ENCODE measurements at regions not wholly inside any gene's neighbourhood (a gene's known extent, or its start where the extent isn't known, plus 50 kb on each side); places are given as distances from the start of the nearest gene placed in this dataset.
"Not testable (repeated sequence)": the region's sequence is repeated elsewhere in the genome, so short reads cannot be mapped to it uniquely, and the experiment has no call there.

DNA sequence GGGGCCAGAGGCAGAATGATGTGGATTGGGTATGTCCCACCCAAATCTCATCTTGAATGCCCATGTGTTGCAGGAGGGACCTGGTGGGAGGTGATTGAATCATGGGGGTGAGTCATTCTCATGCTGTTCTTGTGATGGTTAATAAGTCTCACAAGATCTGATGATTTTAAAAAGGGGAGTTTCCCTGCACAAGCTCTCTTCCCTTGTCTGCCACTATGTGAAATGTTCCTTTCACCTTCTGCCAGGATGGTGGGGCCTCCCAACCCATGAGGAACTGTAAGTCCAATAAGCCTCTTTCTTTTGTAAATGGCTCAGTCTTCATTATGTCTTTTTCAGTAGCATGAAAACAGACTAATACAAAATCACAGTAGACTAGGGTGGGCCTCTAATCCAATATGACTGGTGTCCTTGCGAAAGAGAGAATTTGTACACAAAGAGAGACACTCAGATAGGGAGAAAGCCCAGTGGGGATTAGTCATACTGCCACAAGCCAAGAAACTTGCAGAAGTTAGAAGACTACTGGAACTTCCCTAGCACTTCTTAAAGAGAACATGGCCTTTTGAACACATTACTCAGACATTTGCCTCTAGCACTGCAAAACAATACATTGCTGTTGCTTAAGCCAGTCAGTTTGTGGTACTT lies 68.4 kb downstream of the ANXA1 start:
- DNase-seq = peak; percentile 39

DNA sequence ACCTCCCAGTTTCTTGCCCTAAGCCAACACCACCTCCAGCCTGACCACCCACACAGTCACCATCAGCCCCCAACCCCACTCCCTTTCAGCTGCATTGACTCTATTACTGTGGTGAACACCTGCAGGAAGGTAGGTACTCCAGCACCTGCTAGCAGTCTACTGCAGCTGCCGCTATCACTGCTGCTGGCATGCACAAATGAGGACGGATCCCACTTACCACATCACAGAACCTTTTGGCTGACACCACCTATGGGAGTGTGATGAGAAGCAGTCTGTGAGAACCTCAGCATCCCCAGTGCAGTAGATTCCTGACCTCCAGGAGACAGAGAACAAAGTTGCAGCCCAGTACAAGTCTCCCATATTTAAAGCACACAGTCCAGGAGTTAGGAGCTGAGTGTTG lies 71.9 kb downstream of the ANXA1 start:
- DNase-seq = no peak

DNA sequence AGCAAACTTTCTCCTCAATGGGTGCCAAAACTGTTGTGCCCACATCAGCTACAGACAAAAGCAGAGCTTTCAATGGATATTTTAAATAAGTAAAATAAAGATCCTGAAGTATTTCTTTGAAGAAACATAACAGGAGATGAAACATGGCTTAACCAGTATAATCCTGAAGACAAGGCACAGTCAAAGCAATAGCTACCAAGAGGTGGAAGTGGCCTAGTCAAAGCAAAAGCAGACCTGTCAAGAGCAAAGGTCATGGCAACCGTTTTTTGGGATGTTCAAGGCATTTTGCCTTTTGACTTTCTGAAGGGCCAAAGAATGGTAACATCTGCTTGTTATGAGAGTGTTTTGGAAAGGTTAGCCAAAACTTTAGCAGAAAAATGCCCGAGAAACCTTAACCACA lies 77.9 kb downstream of the ANXA1 start:
- no peak for DNase-seq

DNA sequence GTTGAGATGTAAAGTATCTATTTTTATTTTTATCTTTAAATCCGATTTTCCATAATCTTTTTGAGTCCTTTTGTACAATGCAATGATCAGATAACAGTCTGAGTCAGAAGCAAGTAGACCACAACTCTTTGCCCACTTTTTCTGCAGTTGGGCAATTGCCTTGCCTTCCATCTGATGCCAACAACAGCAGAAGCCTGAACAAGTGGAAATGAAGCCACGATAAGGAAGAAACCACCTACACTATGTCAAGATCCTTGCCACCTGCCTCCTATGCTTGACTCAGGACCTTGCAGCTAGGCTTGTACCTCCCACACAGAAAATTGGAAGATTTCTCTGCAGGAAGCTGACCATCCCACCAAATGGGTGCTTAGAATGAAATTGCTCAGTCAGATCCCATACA lies 78.6 kb downstream of the ANXA1 start:
- peak; percentile 73 for DNase-seq

DNA sequence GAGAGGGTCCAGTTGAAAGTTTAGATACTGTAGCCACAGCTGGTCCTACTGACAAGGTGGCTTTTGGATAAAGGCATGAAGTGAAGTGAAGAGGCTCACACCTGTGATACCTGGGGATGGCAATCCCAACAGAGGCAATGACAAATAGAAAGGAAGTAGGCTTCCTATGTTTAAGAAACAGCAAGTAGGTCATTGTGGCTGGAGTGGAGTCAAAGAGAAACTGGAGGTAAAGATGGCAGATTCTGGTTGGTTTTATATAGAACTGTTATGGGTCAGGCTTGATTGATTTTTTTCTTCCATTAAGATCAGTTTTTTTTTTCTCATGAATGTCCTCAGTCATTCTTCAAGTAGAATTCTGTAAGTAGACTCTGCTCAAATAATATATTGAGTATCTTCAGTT lies 79.5 kb downstream of the ANXA1 start:
- no peak for DNase-seq

DNA sequence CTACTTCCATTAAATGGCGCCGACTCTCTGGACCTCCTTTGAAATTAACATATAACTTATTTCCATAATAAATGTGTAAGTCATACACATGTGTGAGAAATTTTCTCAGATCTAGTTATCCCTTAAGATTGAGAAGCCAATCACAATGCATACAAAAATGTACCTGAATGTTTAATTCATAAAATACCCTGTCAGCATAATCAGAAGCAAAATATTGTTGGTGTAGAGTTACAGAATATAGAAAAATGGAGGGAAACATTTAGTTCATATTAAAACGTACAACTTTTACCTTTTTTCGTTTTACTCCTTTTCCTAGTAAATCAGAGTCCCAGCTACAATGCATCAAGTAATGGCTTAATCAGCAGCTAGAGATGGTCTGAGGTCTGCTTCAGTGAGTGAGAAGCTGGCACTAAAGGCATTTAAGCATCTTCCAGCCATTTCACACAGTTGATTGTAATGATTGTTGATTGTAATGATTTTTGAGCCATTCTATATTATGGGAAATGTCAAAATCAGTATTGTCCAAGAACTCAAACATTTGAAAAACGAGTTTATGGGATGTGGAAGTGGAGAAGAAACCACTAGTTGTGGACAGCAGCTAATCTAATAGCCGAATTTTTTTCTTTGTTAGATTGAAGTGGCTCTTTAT lies 81.8 kb downstream of the ANXA1 start:
- no peak for DNase-seq

DNA sequence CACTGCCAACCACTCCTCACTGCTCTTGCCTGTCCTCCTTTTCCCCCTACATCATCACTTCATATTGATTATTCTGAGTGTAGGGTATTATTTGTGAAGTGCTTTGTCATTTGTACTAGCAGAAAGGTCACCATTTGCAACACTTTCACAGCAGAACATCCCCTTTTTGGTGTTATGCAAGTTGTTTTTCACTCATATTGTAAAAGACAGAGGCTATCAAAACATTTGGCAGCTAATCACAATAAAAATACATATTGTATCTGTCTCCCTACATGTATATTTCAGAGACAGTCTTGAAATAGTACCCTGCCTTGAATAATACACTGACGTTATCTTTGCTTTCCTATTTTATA lies 82.3 kb downstream of the ANXA1 start:
- DNase-seq = peak; percentile 4

DNA sequence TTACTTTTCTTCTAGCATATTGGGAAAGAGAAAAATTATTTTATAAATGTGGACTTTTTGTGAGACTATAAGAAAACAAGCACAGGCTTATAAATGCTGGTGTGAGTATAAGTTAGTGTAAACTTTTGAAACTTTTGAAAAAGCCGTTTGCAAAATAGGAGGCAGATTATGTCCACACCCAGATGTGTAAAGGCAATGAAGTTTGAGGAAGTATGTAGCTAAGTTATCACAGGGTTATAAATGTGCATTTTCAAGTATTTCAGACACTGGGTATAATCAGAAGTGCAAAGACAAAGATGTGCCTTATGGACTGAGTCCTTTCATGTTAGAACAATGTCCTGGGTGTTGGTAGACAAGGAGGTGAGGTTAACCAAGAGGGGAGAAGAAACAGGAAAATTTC lies 85.5 kb downstream of the ANXA1 start:
- peak; percentile 61 for DNase-seq

DNA sequence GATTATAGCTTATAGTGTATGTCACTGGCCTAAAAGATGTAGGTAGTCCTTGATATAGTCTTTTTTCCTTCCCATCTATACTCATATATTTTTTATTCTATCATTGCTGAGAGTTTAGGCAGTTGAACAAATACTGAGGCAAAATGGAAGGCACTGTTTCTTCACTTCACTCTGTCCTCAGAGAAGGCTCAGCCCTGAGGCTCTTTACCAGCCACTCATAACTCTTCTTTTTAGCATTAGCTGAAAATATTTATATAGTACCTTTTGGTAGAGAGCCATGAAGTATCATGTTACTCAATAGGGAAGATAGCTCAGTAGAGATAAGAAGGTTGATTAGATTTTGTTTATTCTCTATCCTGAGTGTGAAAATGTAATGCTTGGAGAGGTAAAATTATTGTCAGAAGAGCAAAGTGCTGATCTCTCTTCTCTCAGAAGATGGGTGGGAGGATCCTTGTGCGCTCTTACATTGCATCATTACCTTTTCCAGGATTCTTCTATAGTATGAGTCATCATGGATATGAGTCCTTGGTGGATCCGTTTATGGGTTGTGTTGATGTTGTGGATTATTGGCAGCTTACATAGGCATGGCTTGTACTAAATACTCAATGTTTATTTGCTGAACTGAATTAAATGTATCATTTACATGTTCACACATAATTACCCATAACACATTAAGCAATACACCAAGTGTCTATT lies 88.1 kb downstream of the ANXA1 start:
- no peak for DNase-seq

DNA sequence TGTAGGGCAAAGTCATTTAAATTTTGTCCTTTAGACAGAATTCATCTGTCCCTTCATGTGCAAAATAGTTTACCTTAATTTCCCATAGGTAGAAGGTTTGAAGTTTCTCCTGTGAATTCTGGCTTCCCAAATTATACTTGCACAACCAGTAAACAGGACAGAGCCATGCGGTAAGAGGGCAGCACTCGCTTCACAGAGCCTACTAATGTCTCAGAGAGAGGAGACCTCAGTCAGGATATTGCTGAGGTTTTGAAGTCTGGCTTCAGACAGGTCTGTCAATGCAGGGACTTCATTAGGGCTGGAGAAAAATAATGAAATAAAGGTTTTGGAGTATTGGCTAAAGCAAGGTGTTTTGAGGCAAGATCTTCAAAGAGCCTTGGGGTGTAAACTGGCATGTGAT lies 91.4 kb downstream of the ANXA1 start:
- DNase-seq = no peak

DNA sequence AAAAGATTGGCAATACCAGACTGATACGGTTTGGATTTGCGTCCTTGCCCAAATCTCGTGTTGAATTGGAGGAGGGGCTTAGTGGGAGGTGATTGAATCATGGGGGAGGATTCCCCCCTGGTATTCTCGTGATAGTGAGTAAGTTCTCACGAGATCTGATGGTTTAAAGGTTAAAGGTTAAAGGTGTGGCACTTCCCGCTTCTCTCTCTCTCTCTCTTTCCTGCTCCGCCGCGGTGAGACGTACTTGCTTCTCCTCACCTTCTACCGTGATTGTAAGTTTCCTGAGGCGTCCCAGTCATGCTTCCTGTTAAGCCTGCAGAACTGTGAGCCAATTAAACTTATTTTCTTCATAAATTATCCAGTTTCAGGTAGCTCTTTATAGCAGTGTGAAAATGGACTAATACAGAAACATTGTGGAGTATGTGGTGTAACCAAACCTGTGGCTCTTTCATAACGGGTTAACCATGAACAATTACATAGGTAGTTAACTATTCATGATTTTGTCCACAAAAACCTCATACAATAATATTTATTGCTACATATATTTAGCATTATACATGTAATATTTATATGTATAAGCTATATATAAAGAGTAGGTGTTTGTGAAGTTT lies 107.5 kb downstream of the ANXA1 start:
- DNase-seq = no peak

DNA sequence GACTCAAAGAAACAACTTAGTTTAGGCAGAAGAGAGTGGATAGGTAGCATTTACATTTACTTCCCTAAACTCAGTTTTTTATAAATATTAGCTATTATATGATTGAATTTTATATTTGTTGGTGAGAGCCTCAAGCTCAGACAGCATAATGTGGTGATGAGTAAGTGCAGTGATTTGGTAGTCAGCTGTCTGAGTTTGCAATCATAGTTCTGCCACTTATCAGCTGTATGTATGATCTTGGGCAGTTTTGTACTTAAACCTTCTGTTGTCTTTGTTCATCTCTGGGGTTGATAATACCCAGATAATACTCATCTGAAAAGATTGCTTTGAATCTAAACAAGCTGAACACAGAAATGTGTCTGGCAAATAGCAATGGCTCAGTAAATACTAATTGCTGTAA lies 108.8 kb downstream of the ANXA1 start:
- no peak for DNase-seq

DNA sequence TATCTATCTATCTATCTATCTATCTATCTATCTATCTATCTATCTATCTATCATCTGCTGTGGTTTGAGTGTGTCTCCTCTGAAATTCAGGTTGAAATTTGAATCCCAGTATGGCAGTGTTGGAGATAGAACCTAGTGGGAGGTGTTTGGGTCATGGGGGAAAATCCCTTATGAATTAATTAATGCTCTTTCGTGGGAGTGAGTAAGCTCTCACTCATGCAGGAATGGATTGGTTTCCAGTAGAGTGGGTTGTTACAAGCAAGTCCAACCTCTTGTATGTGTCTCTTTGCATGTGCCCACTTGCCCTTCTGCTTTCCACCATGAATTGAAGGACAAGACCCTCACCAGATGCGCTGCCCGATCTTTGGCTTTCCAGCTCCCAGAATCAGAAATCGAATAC lies 113.0 kb downstream of the ANXA1 start:
- DNase-seq = no peak

DNA sequence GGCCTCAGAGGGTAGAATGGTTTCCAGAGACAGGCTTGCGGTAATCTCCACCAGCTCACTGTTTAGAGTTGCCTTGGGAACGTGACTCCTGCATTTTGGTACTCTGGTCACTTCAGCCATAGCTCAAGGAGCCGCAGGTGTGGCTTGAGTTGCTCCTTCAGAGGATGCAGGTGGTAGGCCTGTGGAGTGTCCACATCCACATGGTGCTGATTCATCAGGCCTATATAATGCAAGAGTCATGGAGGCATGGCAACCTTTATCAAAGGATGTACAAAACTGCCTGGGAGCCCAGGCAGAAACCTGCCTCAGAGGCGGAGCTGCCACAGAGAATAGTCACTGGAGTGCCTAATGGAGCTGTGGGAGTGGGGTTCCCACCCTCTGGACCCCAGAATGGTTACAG lies 114.2 kb downstream of the ANXA1 start:
- no peak for DNase-seq

DNA sequence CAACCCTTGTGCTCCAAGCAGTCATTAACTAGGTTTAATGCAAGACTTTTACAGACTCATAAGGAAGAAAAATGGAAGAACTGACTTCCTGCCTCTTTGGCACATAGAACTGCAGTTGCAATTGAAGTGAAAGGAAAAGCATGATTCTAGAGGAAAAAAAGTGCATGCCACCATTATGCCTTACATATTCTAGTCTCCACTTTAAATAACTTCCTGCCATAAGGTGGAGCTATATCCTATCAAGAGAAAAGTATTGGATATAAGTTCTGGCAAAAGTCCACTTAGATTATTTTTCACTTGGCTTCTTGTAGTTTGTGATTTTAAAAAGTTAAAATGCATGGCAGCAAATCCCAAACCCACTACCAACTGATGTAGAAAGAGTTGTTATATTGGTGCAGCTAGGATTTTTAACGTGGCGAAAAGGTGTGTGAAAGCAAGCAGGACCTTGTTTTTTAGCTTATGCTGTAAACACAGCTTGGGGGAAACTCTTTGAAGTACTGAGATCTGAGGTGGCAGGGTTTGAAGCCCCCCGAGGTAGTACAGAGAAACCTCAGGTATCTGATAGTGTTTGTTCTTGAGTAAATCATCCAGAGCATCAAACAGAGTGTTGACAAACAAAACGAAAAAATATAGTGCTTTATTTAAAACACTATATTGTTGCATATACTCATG lies 117.9 kb downstream of the ANXA1 start:
- DNase-seq = peak; percentile 52

DNA sequence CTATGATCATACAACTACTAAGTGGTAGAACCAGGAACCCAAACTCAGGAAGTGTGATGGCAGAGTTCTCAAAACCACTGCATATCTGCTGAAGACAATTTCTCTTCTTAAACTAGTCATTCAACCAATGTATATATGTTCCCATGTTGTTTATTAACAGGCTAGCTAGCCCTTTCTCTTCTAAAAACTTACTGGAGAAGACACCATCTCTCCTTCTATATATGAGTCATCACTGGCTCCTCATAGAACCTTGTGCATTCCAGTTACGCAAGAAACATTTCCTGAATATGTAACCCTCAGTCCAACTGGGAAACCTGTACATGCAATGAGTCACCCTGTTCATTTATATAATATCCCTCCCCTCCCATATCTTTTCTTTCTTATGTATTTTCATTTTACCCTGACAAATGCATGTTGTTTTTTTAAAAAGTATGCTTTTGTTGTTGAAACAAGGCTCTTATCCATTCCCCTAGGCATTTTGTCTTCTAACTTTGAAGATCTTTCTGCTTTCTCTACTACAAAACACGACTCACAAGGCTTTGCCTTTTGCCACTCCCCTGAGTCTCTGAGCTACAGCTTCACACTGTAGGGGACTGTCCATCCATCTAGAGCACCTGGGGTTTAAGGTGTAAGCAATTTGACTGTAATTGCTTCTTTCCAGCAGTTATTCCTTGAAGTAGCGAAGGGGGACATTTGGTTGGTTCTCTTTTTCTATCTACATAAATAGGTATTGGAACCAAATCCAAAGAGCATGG lies 119.5 kb downstream of the ANXA1 start:
- peak; percentile 33 for DNase-seq

DNA sequence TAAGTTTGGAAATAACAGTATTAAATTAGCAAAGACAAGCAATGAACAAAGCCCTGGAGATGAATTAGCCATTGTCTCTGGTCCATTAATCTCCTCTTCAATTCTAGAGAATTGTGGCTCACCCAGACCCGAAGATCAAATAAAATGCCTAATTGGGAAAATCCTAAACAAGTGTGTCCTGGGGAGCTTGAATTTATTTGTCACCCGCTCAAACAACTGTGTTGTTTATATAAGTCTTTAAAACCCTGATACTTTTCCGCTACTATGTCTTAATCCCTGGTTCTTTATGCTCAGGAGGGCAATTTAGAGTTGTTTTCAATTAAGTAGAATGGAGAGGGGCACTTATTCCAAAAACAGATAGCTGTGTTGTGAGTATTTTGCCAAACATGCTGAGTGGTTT lies 128.4 kb downstream of the ANXA1 start:
- DNase-seq = no peak

DNA sequence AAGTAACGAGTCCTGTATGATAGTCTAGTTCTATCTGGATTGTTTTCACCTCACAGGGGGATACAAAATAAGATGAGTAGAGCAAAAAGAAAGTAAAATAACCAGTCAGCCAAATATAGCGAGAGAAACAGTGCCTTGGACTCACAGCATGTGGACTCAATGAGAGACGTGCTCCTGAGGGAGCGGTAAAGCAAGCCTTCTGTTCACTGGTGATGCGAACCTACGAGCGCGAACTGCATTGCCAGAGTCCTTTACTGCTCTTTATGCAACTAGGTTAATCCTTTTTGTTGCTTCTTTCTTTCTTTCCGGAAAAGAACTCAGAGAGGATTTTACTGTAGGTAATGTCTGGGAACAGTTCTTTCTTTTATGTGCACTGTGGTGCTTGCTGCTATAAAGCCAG lies 132.7 kb downstream of the ANXA1 start:
- no peak for DNase-seq

DNA sequence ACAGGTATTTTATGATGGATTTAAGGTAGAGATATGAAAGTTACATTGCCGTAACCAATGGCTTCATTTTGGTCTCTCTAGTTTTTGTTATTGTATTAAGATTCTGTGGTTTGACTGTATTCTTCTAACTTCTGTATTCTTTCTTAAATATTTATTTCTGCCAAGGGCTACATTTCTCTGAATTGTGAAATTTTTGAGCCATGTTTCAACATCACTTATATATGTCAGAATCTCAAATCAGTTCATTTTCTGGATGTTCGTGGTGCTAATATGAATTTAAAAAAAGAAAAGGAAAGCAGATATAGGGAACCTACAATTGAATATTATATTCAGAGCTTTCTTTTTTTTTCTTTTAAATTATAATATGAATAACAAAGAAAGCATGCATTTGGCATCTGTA lies 142.7 kb downstream of the ANXA1 start:
- DNase-seq = no peak

DNA sequence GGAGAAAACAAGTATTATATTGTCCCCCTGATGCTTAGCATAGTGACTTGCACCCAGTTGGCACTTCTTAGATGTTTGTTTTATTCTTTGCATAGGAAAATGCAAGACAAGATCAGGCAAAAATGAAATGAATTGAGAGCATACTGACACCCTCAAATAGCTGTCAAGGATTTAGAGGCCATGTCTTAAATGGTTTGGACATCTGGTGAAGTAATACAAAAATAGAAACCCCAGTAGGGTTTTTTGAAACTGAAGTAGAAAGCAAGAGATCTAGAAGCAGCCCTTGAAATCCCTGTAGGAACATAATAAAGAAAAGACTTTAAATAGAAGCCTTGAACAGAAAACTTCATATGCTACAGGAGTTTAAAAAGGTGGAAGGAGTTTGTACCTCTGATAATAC lies 174.3 kb downstream of the ANXA1 start:
- no peak for DNase-seq

DNA sequence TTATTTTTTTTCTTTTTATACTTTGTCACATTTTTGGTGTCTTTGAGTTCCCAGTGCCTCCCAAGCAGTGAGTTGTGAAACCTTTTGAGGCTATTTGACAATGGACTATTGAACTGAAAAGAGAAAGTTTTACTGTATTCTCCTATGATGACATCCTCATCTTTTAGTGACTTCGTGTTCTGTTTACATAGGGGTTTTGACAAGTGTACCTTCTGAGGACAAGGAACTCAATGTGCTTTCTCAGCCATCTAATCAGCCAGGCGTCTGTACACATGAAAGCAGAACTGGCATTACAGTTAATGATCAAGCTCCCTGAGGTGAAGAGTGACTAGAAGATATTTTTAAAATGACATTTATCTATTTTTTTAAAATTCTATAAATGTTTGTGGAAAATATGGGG lies 175.5 kb downstream of the ANXA1 start:
- no peak for DNase-seq

DNA sequence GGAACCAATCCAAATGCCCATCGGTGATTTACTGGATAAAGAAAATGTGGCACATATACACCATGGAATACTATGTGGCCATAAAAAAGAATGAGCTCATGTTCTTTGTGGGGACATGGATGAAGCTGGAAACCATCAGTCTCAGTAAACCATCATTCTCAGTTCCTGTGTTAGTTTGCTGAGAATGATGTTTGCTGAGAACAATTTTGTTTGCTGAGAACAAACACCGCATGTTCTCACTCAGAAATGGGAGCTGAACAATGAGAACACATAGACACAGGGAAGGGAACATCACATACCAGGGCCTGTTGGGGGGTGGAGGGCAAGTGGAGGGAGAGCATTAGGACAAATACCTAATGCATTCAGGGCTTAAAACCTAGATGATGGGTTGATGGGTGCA lies 185.5 kb downstream of the ANXA1 start:
- not testable (repeated sequence) for DNase-seq

DNA sequence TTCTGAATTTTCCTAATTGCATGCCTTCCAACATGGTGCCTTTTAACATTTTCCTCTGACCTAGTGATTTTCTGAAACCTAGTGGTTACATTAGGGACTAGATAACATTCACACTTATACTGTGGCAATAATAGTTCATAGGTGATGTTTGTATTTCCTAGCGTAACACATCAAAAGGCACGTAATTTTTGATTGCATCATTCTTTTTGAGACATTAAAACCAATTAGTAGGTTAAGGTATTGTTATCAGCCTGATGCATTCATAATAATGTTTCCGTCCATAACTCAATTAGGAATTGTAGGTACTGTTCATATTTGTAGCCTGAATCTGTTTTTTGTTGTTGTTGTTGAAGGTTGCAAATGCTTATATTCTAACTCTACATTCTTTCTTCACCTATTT lies 192.4 kb downstream of the ANXA1 start:
- DNase-seq = no peak

Data from hematopoietic multipotent progenitor cell treated with erythropoietin and hydrocortisone succinate and interleukin-3 and kit ligand, for 4 days (in vitro differentiated cells).